ENCODE measurements at regions not wholly inside any gene's neighbourhood (a gene's known extent, or its start where the extent isn't known, plus 50 kb on each side); places are given as distances from the start of the nearest gene placed in this dataset.

- TF ChIP-seq, protein P1, sequence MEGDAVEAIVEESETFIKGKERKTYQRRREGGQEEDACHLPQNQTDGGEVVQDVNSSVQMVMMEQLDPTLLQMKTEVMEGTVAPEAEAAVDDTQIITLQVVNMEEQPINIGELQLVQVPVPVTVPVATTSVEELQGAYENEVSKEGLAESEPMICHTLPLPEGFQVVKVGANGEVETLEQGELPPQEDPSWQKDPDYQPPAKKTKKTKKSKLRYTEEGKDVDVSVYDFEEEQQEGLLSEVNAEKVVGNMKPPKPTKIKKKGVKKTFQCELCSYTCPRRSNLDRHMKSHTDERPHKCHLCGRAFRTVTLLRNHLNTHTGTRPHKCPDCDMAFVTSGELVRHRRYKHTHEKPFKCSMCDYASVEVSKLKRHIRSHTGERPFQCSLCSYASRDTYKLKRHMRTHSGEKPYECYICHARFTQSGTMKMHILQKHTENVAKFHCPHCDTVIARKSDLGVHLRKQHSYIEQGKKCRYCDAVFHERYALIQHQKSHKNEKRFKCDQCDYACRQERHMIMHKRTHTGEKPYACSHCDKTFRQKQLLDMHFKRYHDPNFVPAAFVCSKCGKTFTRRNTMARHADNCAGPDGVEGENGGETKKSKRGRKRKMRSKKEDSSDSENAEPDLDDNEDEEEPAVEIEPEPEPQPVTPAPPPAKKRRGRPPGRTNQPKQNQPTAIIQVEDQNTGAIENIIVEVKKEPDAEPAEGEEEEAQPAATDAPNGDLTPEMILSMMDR (IDR thresholded peaks at IDR 0.05; ENCODE audit: low read length), result no peak
- no peak for TF ChIP-seq EZH2phosphoT487 (IDR thresholded peaks at IDR 0.05; ENCODE audit: low read length)
Observed at GRCh38 chr4:66629927-66630326, 915.4 kb downstream of the CENPC start.

Measured in MM.1S (cell line).